HG03575 (cell line): ENCODE measurements at regions not wholly inside any gene's neighbourhood (a gene's known extent, or its start where the extent isn't known, plus 50 kb on each side); places are given as distances from the start of the nearest gene placed in this dataset.

Source experiments
- ATAC-seq: cut with Tn5 transposase; IDR thresholded peaks from one replicate; pipeline ENCODE4 v1.9.1; 2021; ENCODE audit not compliant: unreplicated experiment, insufficient number of reproducible peaks, low FRiP score; ENCODE audit errors: extremely low read depth

GRCh38 chr10:10813656-10814055 lies 204.0 kb upstream of the CELF2 start:
- ATAC-seq, result no peak

DNA sequence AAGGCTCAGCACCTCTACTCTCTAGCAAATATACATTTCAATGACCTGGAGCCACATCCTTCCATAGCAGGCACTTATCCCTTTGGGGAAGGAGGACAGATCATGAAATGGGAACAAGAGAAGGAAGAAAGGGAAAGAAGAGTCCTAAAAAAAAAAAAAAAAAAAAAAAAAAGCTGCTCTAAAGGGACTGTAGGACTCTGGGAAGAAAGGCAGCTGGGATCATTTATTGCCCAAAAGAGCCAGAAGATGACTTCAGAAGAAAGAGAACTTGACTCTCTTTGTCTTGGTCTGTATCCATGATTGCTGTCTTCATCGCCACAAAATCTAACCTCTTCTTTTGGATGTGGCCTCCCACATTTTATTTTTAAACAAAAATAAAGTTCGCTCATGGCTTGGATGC lies 203.6 kb upstream of the CELF2 start:
- no peak for ATAC-seq

- ATAC-seq, result no peak
Measured at GRCh38 chr10:10816447-10816846, 201.2 kb upstream of the CELF2 start.

- no peak for ATAC-seq
Measured at GRCh38 chr10:10817609-10818008, 200.1 kb upstream of the CELF2 start.

GRCh38 chr10:10818082-10818481 lies 199.6 kb upstream of the CELF2 start:
- no peak for ATAC-seq

DNA sequence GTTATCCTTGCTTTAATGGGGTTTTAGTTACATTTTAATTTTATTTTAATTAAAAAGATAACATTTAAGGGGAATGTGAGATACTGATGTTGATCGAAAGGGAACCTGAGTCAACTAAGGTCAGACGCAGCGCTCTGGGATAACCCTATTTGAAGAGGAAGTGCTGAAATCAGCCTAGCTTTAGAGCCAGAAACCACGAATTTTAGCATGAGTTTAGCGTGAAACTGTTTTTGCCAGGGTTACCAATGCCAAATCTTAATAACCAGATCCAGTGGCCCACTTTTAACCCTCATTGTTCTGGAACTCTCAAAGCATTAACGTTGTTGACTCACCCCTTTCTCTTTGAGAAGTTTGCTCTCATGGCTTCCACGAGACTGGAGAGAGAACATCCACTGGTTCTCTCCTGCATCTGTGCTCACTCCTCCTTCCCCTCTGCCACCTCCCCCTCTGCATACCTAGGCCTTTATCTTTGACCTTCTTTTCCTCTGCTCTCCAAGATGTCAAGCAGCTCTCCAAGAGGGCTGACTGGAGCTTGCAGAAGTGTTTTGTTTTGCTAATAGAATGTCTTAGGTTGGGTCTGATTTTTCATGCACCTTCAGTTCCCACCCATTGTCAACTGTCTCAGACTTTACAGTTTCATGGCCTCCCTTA lies 198.3 kb upstream of the CELF2 start:
- ATAC-seq, result no peak

- ATAC-seq, result no peak
Measured at GRCh38 chr10:10821926-10822325, 195.7 kb upstream of the CELF2 start.

GRCh38 chr10:10824591-10825148 lies 193.0 kb upstream of the CELF2 start:
- ATAC-seq, result no peak

DNA sequence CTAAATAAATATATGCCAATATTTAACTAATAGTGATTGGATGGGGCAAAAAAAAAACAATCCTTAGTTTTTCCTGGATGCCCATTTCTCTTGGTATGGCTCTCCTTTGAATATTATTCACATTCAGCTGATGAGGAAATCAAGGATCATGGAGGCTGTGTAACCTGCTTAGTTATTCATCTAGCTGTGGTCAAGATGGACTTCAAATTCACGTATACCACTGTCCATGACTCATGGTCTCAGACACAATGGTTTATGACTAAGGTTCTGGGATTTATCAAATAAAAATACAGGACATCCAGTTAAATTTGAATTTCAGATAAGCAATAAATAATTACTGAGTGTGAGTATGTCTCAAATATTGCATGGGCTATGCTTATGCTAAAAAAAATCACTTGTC lies 191.5 kb upstream of the CELF2 start:
- no peak for ATAC-seq

GRCh38 chr10:10828623-10829022 lies 189.0 kb upstream of the CELF2 start:
- ATAC-seq, result no peak

DNA sequence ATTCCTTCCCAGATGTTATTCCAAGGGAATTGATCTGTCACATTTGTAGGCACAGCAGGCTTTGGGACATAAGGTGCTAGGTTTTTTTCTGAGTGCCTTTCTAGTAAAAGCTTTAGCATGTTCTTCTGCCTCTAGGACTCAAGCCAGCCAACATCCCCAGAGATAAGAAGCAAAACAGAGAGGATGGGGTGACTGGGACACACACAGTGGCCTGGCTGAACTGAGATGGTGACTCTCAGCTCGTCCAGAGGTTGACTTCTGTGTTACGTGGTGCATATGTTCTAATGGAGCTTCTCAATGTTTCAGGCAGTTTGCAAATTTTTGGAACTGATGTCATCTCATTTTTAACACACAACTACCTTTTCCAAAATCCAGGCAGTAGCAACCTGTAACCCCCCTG lies 188.1 kb upstream of the CELF2 start:
- no peak for ATAC-seq

DNA sequence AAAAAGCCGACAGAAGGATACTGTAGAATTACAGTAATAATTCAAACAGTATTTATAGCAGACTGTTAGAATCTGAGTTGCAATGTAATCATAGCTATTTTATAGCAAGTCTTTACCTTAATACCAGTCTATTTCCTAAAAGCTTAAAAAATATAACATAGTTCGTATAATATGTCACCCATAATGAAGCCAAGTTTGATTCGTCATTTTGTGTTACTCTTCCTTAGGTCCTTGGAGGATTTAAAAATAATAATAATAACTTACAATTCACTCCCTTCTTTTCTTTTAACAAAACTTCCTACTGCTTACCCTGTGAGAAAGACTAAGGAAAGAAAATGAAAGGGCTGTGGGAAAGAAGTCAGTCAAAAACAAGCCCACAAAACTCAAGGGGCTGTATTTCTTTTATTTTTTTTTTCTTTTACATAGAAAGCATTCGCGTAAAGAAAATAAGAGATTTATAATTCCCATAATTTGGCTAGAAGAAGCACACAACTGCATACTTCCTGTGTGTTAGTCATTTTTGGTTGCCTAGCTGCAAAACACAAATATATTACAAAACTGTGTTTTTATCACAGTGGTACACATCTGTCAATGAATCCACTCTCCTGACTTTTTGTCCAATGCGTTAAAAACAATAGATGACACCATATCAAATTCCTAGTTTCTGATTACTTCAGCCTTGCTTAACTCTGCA lies 187.2 kb upstream of the CELF2 start:
- ATAC-seq, result no peak

DNA sequence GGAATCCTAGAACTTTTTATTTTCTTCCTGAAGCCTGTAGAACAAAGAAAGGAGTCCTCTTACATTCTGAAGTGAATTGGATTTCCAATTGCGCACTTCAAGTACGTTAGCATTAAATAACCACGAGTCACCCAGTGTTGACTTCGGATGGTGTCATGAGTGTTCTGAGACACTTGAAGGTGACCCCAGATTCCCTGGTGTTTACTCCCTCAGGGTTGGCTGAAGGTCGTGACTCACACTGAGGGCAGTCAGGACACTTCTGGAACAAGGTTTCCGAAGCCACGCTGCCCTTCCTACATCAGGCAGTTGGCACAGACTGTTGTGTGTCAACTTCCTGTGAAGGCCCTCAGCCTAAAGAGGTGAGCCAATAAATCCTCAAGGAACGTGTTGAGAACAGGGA lies 186.6 kb upstream of the CELF2 start:
- no peak for ATAC-seq

DNA sequence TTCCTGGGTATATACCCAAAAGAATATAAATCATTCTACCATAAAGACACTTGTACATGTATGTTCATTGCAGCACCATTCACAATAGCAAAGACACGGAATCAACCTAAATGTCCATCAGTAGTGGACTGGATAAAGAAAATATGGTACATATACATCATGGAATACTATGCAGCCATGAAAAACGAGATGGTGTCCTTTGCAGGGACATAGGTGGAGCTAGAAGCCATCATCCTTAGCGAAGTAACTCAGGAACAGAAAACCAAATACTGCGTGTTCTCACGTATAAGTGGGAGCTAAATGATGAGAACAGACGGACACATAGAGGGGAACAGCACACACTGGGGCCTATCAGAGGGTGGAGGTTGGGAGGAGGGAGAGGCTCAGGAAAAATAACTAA lies 183.7 kb upstream of the CELF2 start:
- no peak for ATAC-seq

DNA sequence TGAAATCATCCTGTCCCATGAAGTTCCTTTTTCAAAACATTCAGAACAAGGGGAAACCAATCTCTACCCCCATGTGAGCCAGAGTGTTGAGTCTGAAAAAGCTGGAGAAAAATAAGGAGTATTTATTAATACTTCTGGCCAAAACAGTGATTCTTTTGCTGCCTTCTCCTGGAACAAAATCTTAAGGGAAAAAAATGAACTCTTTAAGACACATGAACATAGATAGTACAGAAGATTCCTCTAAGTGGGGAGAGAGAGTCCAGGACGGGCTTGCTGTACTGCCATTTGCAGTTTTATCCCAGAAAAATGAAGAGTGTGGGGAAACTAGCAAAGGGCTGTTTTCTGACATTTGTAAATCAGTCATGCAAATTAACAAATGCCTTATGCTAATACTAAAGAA lies 173.4 kb upstream of the CELF2 start:
- no peak for ATAC-seq

DNA sequence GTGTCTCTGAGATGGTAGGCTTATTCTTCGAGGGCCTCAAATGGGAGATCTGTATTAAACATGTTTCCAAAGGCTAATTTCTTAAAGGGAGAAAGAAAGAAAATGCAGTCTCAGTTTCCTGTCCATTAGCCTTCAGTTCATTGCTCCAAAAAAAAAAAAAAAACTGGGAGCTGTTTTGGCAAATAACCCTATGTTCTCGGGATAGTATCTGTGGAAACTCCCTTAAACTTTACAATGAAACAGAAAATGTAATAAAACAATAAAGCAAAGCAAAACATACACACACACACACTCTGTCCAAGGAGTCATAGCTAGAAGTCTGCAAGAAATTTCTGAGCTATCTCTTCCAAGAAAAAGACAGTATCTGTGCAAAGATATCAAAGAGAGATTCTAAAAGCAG lies 172.5 kb upstream of the CELF2 start:
- no peak for ATAC-seq

DNA sequence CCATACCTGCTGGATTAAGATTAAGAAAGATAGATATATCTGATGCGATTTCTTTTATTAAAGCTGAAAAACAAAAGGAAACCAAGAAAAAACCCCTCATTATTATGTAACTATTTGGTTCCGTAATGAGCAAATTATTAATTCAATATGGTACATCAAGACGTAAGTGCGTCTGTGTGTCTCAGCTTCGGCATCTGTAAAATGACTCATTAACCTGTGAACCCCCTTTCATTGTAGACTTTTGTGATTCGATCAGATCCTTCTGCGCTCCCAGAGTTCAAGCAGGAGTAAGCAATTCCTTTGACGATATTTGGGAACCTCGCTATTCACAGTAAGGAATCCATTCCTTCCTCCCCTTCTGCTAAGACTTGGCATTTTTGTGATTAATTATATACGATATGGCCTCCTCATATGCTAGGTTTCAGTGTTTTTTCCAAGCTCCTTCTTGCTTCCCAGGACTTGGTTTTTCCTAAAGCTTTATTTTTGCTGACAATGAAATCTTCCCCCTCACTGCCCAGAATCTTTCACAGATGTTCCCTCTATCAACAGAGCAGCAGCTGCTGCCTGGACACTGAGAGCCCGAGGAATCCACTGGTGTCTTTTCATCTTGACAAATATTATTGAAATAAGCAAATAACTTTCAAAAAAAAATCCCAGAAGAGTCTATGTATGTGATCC lies 171.7 kb upstream of the CELF2 start:
- ATAC-seq, result no peak

- ATAC-seq, result no peak
Measured at GRCh38 chr10:10846504-10846900, 171.2 kb upstream of the CELF2 start.

DNA sequence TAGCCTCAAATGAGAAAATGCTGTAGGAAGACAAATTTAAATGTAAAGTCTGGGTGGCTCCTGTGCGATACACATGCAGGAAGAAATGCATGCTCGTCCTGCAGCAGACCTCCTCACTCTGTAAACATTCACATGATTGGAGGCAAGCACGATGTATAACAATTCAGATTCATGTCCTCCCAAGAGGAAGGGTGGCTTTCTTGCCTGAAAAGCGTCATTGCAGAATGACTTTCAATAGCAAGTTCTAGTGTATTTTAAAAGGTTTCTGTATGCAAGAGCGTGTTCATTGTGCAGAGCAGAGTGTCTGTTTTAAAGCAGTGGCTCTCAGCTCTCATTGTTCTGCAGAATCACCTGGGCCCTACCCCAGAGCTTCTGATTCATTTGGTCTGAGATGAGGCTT lies 170.3 kb upstream of the CELF2 start:
- no peak for ATAC-seq

DNA sequence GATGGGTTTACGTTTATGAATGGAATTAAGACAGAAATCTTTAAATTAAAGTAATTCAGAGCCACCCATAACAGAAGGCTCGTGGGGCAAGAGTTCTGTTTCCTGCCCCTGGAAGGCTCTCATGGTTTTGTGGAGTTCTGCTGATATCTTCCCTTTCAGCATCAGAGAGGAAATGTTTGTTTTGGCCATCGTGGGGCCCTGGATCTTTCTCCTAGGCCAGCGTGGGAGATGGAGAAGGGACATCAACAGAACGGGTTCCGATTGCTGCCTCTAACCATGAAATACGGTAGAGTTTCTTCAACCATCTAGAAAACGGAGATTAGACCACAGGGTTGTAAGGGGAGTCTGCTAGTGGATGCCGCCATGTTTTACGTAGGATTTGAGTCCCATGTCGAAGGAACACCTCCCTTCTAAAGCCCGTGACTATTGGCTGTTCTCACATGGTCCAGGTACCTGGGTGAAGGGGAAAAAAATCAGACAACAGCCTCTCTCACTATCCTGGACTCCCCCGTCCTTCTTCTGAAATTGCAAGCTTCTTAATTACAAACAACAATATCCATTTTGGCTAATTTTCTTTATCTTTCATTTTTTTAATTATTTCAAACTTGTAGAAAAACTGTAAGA lies 169.1 kb upstream of the CELF2 start:
- ATAC-seq, result no peak
